ENCODE measurements at regions not wholly inside any gene's neighbourhood (a gene's known extent, or its start where the extent isn't known, plus 50 kb on each side); places are given as distances from the start of the nearest gene placed in this dataset.

GRCh38 chr1:218182455-218182854 is 102.6 kb upstream of the RRP15 start:
- no peak overlapping the region for H3K9ac ChIP-seq (ENCODE audit: low read depth, low read length)
- H3K27ac ChIP-seq (ENCODE audit: low read length): no peak overlapping the region
- no peak overlapping the region for H3K4me3 ChIP-seq (ENCODE audit: low read depth in 1 of 2, low read length in 2 of 2)
- H3K9me3 ChIP-seq (ENCODE audit: insufficient read depth, low read length, severe bottlenecking): no peaks in the 10 kb centered on the region
- H3K36me3 ChIP-seq (ENCODE audit: insufficient read depth, low read length): no peaks in the 10 kb centered on the region
- no peak overlapping the region for H3K4me2 ChIP-seq (ENCODE audit: insufficient read depth, low read length)
- ATAC-seq (ENCODE audit: insufficient read depth, low read depth) (no peak), DNase-seq (no peak)
- no peaks in the 10 kb centered on the region for H3K79me2 ChIP-seq (ENCODE audit: insufficient read depth, low read length)
- H4K20me1 ChIP-seq (ENCODE audit: insufficient read depth, low read length): no peaks in the 10 kb centered on the region
- H3K4me1 ChIP-seq (ENCODE audit: insufficient read depth, low read length): no peaks in the 10 kb centered on the region
- no peak for TF ChIP-seq EZH2 (IDR thresholded peaks at IDR 0.05; ENCODE audit: borderline replicate concordance, low read depth, low read length, severe bottlenecking)
- TF ChIP-seq CTCF (IDR thresholded peaks at IDR 0.05; ENCODE audit: borderline replicate concordance, extremely low read depth, low read length, poor library complexity, severe bottlenecking): no peak
- H3K27me3 ChIP-seq (ENCODE audit: insufficient read depth, low read length, poor library complexity): no peaks in the 10 kb centered on the region
- no peak overlapping the region for H2AFZ ChIP-seq (ENCODE audit: low read depth, low read length)

- TF ChIP-seq CTCF (IDR thresholded peaks at IDR 0.05; ENCODE audit: borderline replicate concordance, extremely low read depth, low read length, poor library complexity, severe bottlenecking) (no peak), EZH2 (IDR thresholded peaks at IDR 0.05; ENCODE audit: borderline replicate concordance, low read depth, low read length, severe bottlenecking) (no peak)
- no peak for ATAC-seq (ENCODE audit: insufficient read depth, low read depth)
- Histone ChIP-seq H2AFZ (ENCODE audit: low read depth, low read length) (no peak overlapping the region), H3K9ac (ENCODE audit: low read depth, low read length) (no peak overlapping the region), H3K79me2 (ENCODE audit: insufficient read depth, low read length) (no peaks in the 10 kb centered on the region), H3K4me3 (ENCODE audit: low read depth in 1 of 2, low read length in 2 of 2) (no peak overlapping the region), H3K4me1 (ENCODE audit: insufficient read depth, low read length) (no peaks in the 10 kb centered on the region), H4K20me1 (ENCODE audit: insufficient read depth, low read length) (no peaks in the 10 kb centered on the region), H3K4me2 (ENCODE audit: insufficient read depth, low read length) (no peak overlapping the region), H3K27me3 (ENCODE audit: insufficient read depth, low read length, poor library complexity) (no peaks in the 10 kb centered on the region), H3K9me3 (ENCODE audit: insufficient read depth, low read length, severe bottlenecking) (no peaks in the 10 kb centered on the region), H3K27ac (ENCODE audit: low read length) (no peak overlapping the region), H3K36me3 (ENCODE audit: insufficient read depth, low read length) (no peaks in the 10 kb centered on the region)
- no peak for DNase-seq
Observed at GRCh38 chr1:218200979-218201378, 84.1 kb upstream of the RRP15 start.

- no peaks in the 10 kb centered on the region for H3K79me2 ChIP-seq (ENCODE audit: insufficient read depth, low read length)
- no peak overlapping the region for H3K4me2 ChIP-seq (ENCODE audit: insufficient read depth, low read length)
- no peak overlapping the region for H3K27ac ChIP-seq (ENCODE audit: low read length)
- TF ChIP-seq CTCF (IDR thresholded peaks at IDR 0.05; ENCODE audit: borderline replicate concordance, extremely low read depth, low read length, poor library complexity, severe bottlenecking): no peak
- no peak for TF ChIP-seq EZH2 (IDR thresholded peaks at IDR 0.05; ENCODE audit: borderline replicate concordance, low read depth, low read length, severe bottlenecking)
- no peaks in the 10 kb centered on the region for H3K36me3 ChIP-seq (ENCODE audit: insufficient read depth, low read length)
- no peak overlapping the region for H3K4me3 ChIP-seq (ENCODE audit: low read depth in 1 of 2, low read length in 2 of 2)
- no peak overlapping the region for H2AFZ ChIP-seq (ENCODE audit: low read depth, low read length)
- ATAC-seq (ENCODE audit: insufficient read depth, low read depth): no peak
- H3K9me3 ChIP-seq (ENCODE audit: insufficient read depth, low read length, severe bottlenecking): no peaks in the 10 kb centered on the region
- H3K9ac ChIP-seq (ENCODE audit: low read depth, low read length): no peak overlapping the region
- H3K27me3 ChIP-seq (ENCODE audit: insufficient read depth, low read length, poor library complexity): no peaks in the 10 kb centered on the region
- H4K20me1 ChIP-seq (ENCODE audit: insufficient read depth, low read length): no peaks in the 10 kb centered on the region
- no peak for DNase-seq
- H3K4me1 ChIP-seq (ENCODE audit: insufficient read depth, low read length): no peaks in the 10 kb centered on the region
Observed at GRCh38 chr1:218201601-218202000, 83.5 kb upstream of the RRP15 start.

- no peaks in the 10 kb centered on the region for H3K79me2 ChIP-seq (ENCODE audit: insufficient read depth, low read length)
- DNase-seq: no peak
- TF ChIP-seq EZH2 (IDR thresholded peaks at IDR 0.05; ENCODE audit: borderline replicate concordance, low read depth, low read length, severe bottlenecking) (no peak), CTCF (IDR thresholded peaks at IDR 0.05; ENCODE audit: borderline replicate concordance, extremely low read depth, low read length, poor library complexity, severe bottlenecking) (no peak)
- no peaks in the 10 kb centered on the region for H3K4me1 ChIP-seq (ENCODE audit: insufficient read depth, low read length)
- no peak overlapping the region for H3K9ac ChIP-seq (ENCODE audit: low read depth, low read length)
- no peak for ATAC-seq (ENCODE audit: insufficient read depth, low read depth)
- no peak overlapping the region for H3K4me2 ChIP-seq (ENCODE audit: insufficient read depth, low read length)
- H2AFZ ChIP-seq (ENCODE audit: low read depth, low read length): no peak overlapping the region
- no peaks in the 10 kb centered on the region for H3K27me3 ChIP-seq (ENCODE audit: insufficient read depth, low read length, poor library complexity)
- H3K9me3 ChIP-seq (ENCODE audit: insufficient read depth, low read length, severe bottlenecking): no peaks in the 10 kb centered on the region
- no peaks in the 10 kb centered on the region for H3K36me3 ChIP-seq (ENCODE audit: insufficient read depth, low read length)
- no peaks in the 10 kb centered on the region for H4K20me1 ChIP-seq (ENCODE audit: insufficient read depth, low read length)
- H3K4me3 ChIP-seq (ENCODE audit: low read depth in 1 of 2, low read length in 2 of 2): no peak overlapping the region
- no peak overlapping the region for H3K27ac ChIP-seq (ENCODE audit: low read length)
Observed at GRCh38 chr1:218205721-218206120, 79.4 kb upstream of the RRP15 start.

Measured in DND-41 (cell line).